ENCODE measurements at regions not wholly inside any gene's neighbourhood (a gene's known extent, or its start where the extent isn't known, plus 50 kb on each side); places are given as distances from the start of the nearest gene placed in this dataset.

- TF ChIP-seq, protein P1, sequence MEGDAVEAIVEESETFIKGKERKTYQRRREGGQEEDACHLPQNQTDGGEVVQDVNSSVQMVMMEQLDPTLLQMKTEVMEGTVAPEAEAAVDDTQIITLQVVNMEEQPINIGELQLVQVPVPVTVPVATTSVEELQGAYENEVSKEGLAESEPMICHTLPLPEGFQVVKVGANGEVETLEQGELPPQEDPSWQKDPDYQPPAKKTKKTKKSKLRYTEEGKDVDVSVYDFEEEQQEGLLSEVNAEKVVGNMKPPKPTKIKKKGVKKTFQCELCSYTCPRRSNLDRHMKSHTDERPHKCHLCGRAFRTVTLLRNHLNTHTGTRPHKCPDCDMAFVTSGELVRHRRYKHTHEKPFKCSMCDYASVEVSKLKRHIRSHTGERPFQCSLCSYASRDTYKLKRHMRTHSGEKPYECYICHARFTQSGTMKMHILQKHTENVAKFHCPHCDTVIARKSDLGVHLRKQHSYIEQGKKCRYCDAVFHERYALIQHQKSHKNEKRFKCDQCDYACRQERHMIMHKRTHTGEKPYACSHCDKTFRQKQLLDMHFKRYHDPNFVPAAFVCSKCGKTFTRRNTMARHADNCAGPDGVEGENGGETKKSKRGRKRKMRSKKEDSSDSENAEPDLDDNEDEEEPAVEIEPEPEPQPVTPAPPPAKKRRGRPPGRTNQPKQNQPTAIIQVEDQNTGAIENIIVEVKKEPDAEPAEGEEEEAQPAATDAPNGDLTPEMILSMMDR (conservative IDR thresholded peaks at IDR 0.05; ENCODE audit: low read depth, low read length): no peak
- TF ChIP-seq EZH2 (IDR thresholded peaks at IDR 0.05; ENCODE audit: borderline replicate concordance, low read depth, low read length, poor library complexity, severe bottlenecking): no peak
These were observed 99.5 kb upstream of the RMDN2 start for GRCh38 chr2:37825586-37825985.

All from A673 (cell line).